ENCODE measurements at regions not wholly inside any gene's neighbourhood (a gene's known extent, or its start where the extent isn't known, plus 50 kb on each side); places are given as distances from the start of the nearest gene placed in this dataset.
"Not testable (repeated sequence)": the region's sequence is repeated elsewhere in the genome, so short reads cannot be mapped to it uniquely, and the experiment has no call there.

DNA sequence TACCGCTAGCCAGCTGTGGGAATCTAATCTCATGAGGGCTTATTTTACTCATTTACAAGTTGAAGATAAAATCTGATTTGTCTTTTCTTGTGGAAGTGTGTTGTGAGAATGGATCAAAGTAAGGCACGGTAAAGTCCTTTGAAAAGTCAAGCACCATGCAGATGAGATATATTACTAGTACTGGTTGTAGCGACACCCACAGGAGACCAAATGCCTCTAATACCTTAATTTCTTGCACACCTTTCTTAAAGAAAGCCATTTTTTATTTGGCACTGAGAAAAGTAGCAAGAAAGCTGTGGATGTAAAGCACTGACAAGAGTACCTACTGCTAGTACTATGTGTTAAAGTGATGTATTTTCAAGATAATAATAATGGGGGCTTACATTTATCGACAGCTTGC, 191.0 kb upstream of the MMS22L start:
- Histone ChIP-seq H3K4me3 (ENCODE audit: low read length) (no peak overlapping the region), H3K9me3 (ENCODE audit: control insufficient read depth, low read length) (peaks cover 5% of the 10 kb centered on the region), H3K9ac (ENCODE audit: low read length) (no peak overlapping the region), H3K4me1 (ENCODE audit: control insufficient read depth, insufficient read depth, low read length) (no peaks in the 10 kb centered on the region), H3K27me3 (replicated peaks; ENCODE audit: control insufficient read depth, insufficient read depth, low read length) (no peaks in the 10 kb centered on the region), H3K36me3 (ENCODE audit: control insufficient read depth, insufficient read depth, low read length, severe bottlenecking) (no peaks in the 10 kb centered on the region)
- DNase-seq (ENCODE audit: low read depth), result no peak

DNA sequence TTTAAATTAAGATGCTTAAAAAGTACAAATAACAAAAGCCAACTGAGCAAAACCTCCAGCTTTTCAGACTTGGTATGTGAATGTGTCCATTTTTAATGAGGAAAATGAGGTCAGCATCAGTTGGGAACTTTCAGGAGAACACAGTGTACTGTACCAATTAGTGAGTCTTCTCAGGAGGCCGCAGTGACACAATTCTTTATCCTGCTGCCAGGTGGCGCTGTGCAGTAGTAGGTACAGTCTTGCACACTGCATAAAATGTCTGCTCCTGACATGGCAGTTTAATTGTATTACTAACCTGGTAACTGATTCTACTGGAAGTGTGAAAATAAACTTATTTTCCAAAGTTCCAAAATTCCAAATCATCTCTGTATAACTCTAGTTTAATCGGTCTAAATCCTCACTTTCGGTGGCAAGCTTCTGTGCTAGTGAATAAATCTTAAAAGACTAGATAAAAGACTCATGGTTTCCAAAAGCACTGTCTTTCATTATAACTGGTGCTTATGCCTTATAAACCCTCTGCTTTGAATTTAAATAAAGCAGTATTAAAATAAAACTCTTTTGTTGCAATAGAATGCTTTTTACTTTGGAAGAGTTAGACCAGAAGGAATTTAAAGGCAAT, 214.8 kb upstream of the MMS22L start:
- Histone ChIP-seq H3K9ac (ENCODE audit: low read length) (no peak overlapping the region), H3K4me3 (ENCODE audit: low read length) (no peak overlapping the region), H3K27me3 (replicated peaks; ENCODE audit: control insufficient read depth, insufficient read depth, low read length) (no peaks in the 10 kb centered on the region), H3K36me3 (ENCODE audit: control insufficient read depth, insufficient read depth, low read length, severe bottlenecking) (no peaks in the 10 kb centered on the region), H3K9me3 (ENCODE audit: control insufficient read depth, low read length) (no peaks in the 10 kb centered on the region), H3K4me1 (ENCODE audit: control insufficient read depth, insufficient read depth, low read length) (no peaks in the 10 kb centered on the region)
- DNase-seq (ENCODE audit: low read depth), result peak; percentile 82

GRCh38 chr6:97501853-97502252, 218.8 kb upstream of the MMS22L start:
- no peak overlapping the region for H3K4me3 ChIP-seq (ENCODE audit: low read length)

DNA sequence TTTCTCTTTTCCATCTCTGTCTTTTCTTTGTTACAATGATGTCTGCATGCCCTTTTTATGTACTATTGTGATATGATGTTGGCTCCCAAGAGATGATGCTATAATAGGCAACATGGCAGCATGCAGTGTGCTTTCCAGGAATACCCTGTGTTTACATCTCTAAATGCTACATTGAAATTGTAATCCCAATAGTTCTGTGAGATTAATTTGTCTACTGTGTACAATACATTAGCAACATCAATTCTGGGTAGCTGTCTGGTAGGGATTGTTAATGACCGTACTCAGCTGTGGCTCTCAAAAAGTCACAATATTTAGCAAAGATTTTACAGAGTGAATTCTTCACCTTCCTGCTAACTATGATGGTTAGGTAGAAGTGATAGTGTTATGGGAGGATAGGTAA, 225.6 kb upstream of the MMS22L start:
- no peaks in the 10 kb centered on the region for H3K36me3 ChIP-seq (ENCODE audit: control insufficient read depth, insufficient read depth, low read length, severe bottlenecking)
- no peaks in the 10 kb centered on the region for H3K4me1 ChIP-seq (ENCODE audit: control insufficient read depth, insufficient read depth, low read length)
- H3K4me3 ChIP-seq (ENCODE audit: low read length), result no peak overlapping the region
- H3K9ac ChIP-seq (ENCODE audit: low read length), result no peak overlapping the region
- H3K27me3 ChIP-seq (replicated peaks; ENCODE audit: control insufficient read depth, insufficient read depth, low read length), result no peaks in the 10 kb centered on the region
- DNase-seq (ENCODE audit: low read depth), result no peak
- no peaks in the 10 kb centered on the region for H3K9me3 ChIP-seq (ENCODE audit: control insufficient read depth, low read length)

More at GRCh38 chr6:97501853-97502252, 218.8 kb upstream of the MMS22L start:
- Histone ChIP-seq H3K9me3 (ENCODE audit: control insufficient read depth, low read length) (no peaks in the 10 kb centered on the region), H3K27me3 (replicated peaks; ENCODE audit: control insufficient read depth, insufficient read depth, low read length) (no peaks in the 10 kb centered on the region), H3K9ac (ENCODE audit: low read length) (no peak overlapping the region), H3K4me1 (ENCODE audit: control insufficient read depth, insufficient read depth, low read length) (no peaks in the 10 kb centered on the region), H3K36me3 (ENCODE audit: control insufficient read depth, insufficient read depth, low read length, severe bottlenecking) (no peaks in the 10 kb centered on the region)
- no peak for DNase-seq (ENCODE audit: low read depth)

- H3K4me1 ChIP-seq (ENCODE audit: control insufficient read depth, insufficient read depth, low read length); DNase-seq (ENCODE audit: low read depth); H3K27me3 ChIP-seq (replicated peaks; ENCODE audit: control insufficient read depth, insufficient read depth, low read length); H3K4me3 ChIP-seq (ENCODE audit: low read length); H3K9me3 ChIP-seq (ENCODE audit: control insufficient read depth, low read length); H3K36me3 ChIP-seq (ENCODE audit: control insufficient read depth, insufficient read depth, low read length, severe bottlenecking); H3K9ac ChIP-seq (ENCODE audit: low read length): not testable (repeated sequence)
Observed at GRCh38 chr6:97513260-97513659, 230.2 kb upstream of the MMS22L start.

DNA sequence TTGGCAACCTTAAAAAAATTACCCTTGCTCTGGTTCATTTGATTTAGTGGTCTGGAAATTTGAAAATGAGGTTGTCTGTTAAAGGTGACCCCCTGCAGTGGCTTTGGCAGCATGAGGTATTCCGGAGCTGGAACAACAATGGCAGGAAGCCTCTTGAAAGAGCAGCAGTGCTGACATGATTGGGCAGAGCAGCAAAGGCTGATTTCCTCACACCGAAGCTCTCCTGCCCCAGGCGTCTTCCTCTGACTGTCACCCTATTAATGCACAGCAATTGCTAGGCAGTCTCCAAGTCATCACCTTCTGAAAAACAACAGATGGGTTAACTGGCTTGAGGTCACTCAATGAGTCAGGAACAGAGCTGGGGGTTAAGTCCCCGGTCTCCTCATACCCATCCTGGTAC, 241.8 kb upstream of the MMS22L start:
- Histone ChIP-seq H3K4me3 (ENCODE audit: low read length) (no peak overlapping the region), H3K9ac (ENCODE audit: low read length) (no peak overlapping the region), H3K36me3 (ENCODE audit: control insufficient read depth, insufficient read depth, low read length, severe bottlenecking) (no peaks in the 10 kb centered on the region), H3K9me3 (ENCODE audit: control insufficient read depth, low read length) (no peaks in the 10 kb centered on the region), H3K4me1 (ENCODE audit: control insufficient read depth, insufficient read depth, low read length) (no peaks in the 10 kb centered on the region), H3K27me3 (replicated peaks; ENCODE audit: control insufficient read depth, insufficient read depth, low read length) (no peaks in the 10 kb centered on the region)
- no peak for DNase-seq (ENCODE audit: low read depth)

DNA sequence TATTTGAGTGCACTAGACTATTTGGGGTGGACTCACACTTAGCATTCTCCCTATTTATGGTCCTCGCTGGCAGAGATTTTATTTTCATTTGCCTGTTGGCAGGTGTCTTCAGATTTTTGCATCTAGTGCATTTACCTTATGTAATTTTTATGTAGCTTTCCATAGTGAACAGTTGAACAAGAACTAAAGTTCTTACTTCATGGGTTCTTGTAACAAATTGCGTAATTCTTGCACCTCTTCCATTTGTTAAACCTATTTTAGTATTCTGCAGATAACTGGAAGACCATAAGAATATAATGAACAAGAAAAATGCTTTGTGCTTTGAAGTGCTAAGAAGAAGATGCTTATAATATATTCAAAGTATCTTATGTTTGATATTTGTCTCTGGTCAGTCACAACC, 252.8 kb upstream of the MMS22L start:
- no peaks in the 10 kb centered on the region for H3K4me1 ChIP-seq (ENCODE audit: control insufficient read depth, insufficient read depth, low read length)
- H3K4me3 ChIP-seq (ENCODE audit: low read length), result no peak overlapping the region
- H3K27me3 ChIP-seq (replicated peaks; ENCODE audit: control insufficient read depth, insufficient read depth, low read length), result no peaks in the 10 kb centered on the region
- no peak overlapping the region for H3K9ac ChIP-seq (ENCODE audit: low read length)
- H3K9me3 ChIP-seq (ENCODE audit: control insufficient read depth, low read length), result no peaks in the 10 kb centered on the region
- H3K36me3 ChIP-seq (ENCODE audit: control insufficient read depth, insufficient read depth, low read length, severe bottlenecking), result no peaks in the 10 kb centered on the region
- no peak for DNase-seq (ENCODE audit: low read depth)

DNA sequence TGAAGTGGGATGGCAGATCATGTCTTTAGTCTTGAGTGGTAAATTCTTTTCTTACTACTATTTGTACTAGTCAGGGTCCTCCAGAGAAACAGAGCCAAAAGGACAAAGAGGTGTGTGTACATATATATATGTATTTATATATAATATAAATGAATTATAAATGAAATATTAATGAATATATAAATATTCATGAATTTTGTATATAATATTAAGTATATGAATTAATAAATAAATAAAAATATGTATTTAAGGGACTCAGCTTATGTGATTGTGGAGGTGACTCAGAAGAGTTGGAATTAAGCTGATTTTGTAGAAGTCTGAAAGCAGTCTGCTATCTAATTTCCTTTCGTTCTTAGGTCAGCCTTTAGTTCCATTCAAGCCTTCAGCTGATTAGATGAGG, 265.3 kb upstream of the MMS22L start:
- H3K9me3 ChIP-seq (ENCODE audit: control insufficient read depth, low read length), result peaks cover 7% of the 10 kb centered on the region
- H3K36me3 ChIP-seq (ENCODE audit: control insufficient read depth, insufficient read depth, low read length, severe bottlenecking), result no peaks in the 10 kb centered on the region
- no peak for DNase-seq (ENCODE audit: low read depth)
- no peaks in the 10 kb centered on the region for H3K4me1 ChIP-seq (ENCODE audit: control insufficient read depth, insufficient read depth, low read length)
- H3K9ac ChIP-seq (ENCODE audit: low read length), result no peak overlapping the region
- no peaks in the 10 kb centered on the region for H3K27me3 ChIP-seq (replicated peaks; ENCODE audit: control insufficient read depth, insufficient read depth, low read length)
- no peak overlapping the region for H3K4me3 ChIP-seq (ENCODE audit: low read length)

DNA sequence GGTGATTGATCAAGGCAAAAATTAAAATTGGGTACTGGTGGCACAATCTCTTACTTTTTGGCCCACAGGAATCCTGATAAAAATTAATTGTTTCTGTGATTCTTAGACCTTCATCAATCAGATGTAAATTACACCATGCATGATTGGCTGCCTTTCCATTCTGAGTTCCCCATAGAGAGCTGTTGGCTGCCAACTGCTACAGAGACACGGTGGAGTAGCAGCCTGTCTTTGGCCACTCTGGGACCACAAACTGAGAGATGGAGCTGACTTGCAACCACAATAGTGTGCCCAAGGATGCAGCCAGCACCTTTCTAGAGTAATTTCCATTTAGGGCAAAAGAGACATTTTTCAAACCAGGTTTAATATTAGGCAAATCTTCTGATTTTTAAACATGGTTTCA, 274.3 kb upstream of the MMS22L start:
- no peak overlapping the region for H3K9ac ChIP-seq (ENCODE audit: low read length)
- no peak overlapping the region for H3K4me3 ChIP-seq (ENCODE audit: low read length)

DNA sequence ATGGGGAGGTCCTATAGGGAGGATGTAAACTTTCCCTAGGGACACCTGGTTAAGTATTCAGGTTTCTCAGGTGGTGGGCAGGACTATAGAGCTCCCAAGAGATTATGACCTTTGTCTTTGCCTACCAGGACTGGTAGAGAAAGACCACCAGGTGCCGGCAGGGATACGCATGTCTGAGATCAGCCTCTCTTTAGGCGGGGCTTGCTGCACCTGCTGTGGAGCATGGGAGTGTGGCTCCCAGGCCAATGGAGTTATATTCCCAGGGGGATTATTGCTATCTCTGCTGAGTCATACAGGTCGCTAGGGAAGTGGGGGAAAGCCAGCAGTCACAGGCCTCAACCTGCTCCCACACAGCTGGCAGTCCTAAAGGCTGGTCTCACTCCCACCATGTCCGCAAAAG, 280.5 kb upstream of the MMS22L start:
- H3K9ac ChIP-seq (ENCODE audit: low read length), result no peak overlapping the region
- peaks cover 5% of the 10 kb centered on the region for H3K9me3 ChIP-seq (ENCODE audit: control insufficient read depth, low read length)
- no peak overlapping the region for H3K4me3 ChIP-seq (ENCODE audit: low read length)
- H3K4me1 ChIP-seq (ENCODE audit: control insufficient read depth, insufficient read depth, low read length), result no peaks in the 10 kb centered on the region
- no peaks in the 10 kb centered on the region for H3K27me3 ChIP-seq (replicated peaks; ENCODE audit: control insufficient read depth, insufficient read depth, low read length)
- no peaks in the 10 kb centered on the region for H3K36me3 ChIP-seq (ENCODE audit: control insufficient read depth, insufficient read depth, low read length, severe bottlenecking)
- DNase-seq (ENCODE audit: low read depth), result no peak

More for the DNA sequence above, 274.3 kb upstream of the MMS22L start:
- DNase-seq (ENCODE audit: low read depth), result no peak
- no peaks in the 10 kb centered on the region for H3K27me3 ChIP-seq (replicated peaks; ENCODE audit: control insufficient read depth, insufficient read depth, low read length)
- peaks cover 5% of the 10 kb centered on the region for H3K9me3 ChIP-seq (ENCODE audit: control insufficient read depth, low read length)
- no peaks in the 10 kb centered on the region for H3K36me3 ChIP-seq (ENCODE audit: control insufficient read depth, insufficient read depth, low read length, severe bottlenecking)
- no peaks in the 10 kb centered on the region for H3K4me1 ChIP-seq (ENCODE audit: control insufficient read depth, insufficient read depth, low read length)

- Histone ChIP-seq H3K9ac (ENCODE audit: low read length) (no peak overlapping the region), H3K4me1 (ENCODE audit: control insufficient read depth, insufficient read depth, low read length) (no peaks in the 10 kb centered on the region), H3K4me3 (ENCODE audit: low read length) (no peak overlapping the region), H3K27me3 (replicated peaks; ENCODE audit: control insufficient read depth, insufficient read depth, low read length) (no peaks in the 10 kb centered on the region), H3K36me3 (ENCODE audit: control insufficient read depth, insufficient read depth, low read length, severe bottlenecking) (no peaks in the 10 kb centered on the region), H3K9me3 (ENCODE audit: control insufficient read depth, low read length) (no peaks in the 10 kb centered on the region)
- no peak for DNase-seq (ENCODE audit: low read depth)
Observed at GRCh38 chr6:97572943-97573342, 289.9 kb upstream of the MMS22L start.

DNA sequence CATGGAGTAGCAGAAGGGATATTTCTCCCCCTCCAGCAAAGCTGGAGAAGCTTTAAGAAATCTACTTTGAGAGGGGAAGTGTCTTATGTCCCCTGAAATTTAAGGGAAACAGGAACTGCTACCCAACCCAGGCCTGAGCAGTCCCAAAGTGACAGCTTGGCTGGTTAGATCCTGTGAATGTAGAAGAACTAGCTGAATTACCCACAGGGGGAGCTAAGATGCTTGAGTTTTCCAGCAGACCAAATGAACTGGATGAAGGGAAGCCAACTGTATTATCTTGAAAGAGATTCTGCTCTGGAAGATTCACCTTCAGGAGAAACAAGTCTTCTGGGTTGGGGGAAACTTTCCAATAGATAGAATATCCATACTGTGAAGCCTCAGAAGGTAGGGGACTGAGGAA, 303.3 kb upstream of the MMS22L start:
- H3K9me3 ChIP-seq (ENCODE audit: control insufficient read depth, low read length), result no peaks in the 10 kb centered on the region
- peak; percentile 1 for DNase-seq (ENCODE audit: low read depth)
- no peaks in the 10 kb centered on the region for H3K4me1 ChIP-seq (ENCODE audit: control insufficient read depth, insufficient read depth, low read length)
- H3K27me3 ChIP-seq (replicated peaks; ENCODE audit: control insufficient read depth, insufficient read depth, low read length), result no peaks in the 10 kb centered on the region
- H3K9ac ChIP-seq (ENCODE audit: low read length), result no peak overlapping the region
- H3K36me3 ChIP-seq (ENCODE audit: control insufficient read depth, insufficient read depth, low read length, severe bottlenecking), result no peaks in the 10 kb centered on the region
- no peak overlapping the region for H3K4me3 ChIP-seq (ENCODE audit: low read length)
